GM04503 (cell line): ENCODE measurements at regions not wholly inside any gene's neighbourhood (a gene's known extent, or its start where the extent isn't known, plus 50 kb on each side); places are given as distances from the start of the nearest gene placed in this dataset.
"Not testable (repeated sequence)": the region's sequence is repeated elsewhere in the genome, so short reads cannot be mapped to it uniquely, and the experiment has no call there.

ENCODE experiments used
- DNase-seq: peaks from one replicate; pipeline ENCODE4 v3.0.0-alpha.2; 2012; ENCODE audit warnings: low read depth

- DNase-seq: no peak
Measured at GRCh38 chr15:99455789-99456160, 110.0 kb upstream of the MEF2A start.

GRCh38 chr15:99464137-99464536, 101.6 kb upstream of the MEF2A start:
- no peak for DNase-seq

GRCh38 chr15:99466701-99467337, 99.0 kb upstream of the MEF2A start:
- no peak for DNase-seq

- DNase-seq: no peak
Measured at GRCh38 chr15:99467338-99467720, 98.5 kb upstream of the MEF2A start.

- DNase-seq: no peak
Measured at GRCh38 chr15:99467853-99468464, 97.8 kb upstream of the MEF2A start.

GRCh38 chr15:99470204-99470603, 95.6 kb upstream of the MEF2A start:
- not testable (repeated sequence) for DNase-seq

- DNase-seq: no peak
Measured at GRCh38 chr15:99472416-99473145, 93.2 kb upstream of the MEF2A start.

GRCh38 chr15:99473981-99474906, 91.5 kb upstream of the MEF2A start:
- DNase-seq: no peak

- no peak for DNase-seq
Measured at GRCh38 chr15:99474909-99475753, 90.7 kb upstream of the MEF2A start.

- DNase-seq: no peak
Measured at GRCh38 chr15:99475754-99476412, 89.9 kb upstream of the MEF2A start.

- peak; percentile 97 for DNase-seq
Measured at GRCh38 chr15:99476413-99477222, 89.2 kb upstream of the MEF2A start.

GRCh38 chr15:99477791-99478471, 87.9 kb upstream of the MEF2A start:
- no peak for DNase-seq

GRCh38 chr15:99478977-99479376, 86.8 kb upstream of the MEF2A start:
- no peak for DNase-seq

GRCh38 chr15:99480016-99480810, 85.6 kb upstream of the MEF2A start:
- DNase-seq: no peak

GRCh38 chr15:99481113-99481950, 84.5 kb upstream of the MEF2A start:
- DNase-seq: no peak

GRCh38 chr15:99481951-99482230, 83.9 kb upstream of the MEF2A start:
- DNase-seq: no peak

GRCh38 chr15:99482993-99483392, 82.8 kb upstream of the MEF2A start:
- no peak for DNase-seq
